ENCODE measurements at regions not wholly inside any gene's neighbourhood (a gene's known extent, or its start where the extent isn't known, plus 50 kb on each side); places are given as distances from the start of the nearest gene placed in this dataset.

DNA sequence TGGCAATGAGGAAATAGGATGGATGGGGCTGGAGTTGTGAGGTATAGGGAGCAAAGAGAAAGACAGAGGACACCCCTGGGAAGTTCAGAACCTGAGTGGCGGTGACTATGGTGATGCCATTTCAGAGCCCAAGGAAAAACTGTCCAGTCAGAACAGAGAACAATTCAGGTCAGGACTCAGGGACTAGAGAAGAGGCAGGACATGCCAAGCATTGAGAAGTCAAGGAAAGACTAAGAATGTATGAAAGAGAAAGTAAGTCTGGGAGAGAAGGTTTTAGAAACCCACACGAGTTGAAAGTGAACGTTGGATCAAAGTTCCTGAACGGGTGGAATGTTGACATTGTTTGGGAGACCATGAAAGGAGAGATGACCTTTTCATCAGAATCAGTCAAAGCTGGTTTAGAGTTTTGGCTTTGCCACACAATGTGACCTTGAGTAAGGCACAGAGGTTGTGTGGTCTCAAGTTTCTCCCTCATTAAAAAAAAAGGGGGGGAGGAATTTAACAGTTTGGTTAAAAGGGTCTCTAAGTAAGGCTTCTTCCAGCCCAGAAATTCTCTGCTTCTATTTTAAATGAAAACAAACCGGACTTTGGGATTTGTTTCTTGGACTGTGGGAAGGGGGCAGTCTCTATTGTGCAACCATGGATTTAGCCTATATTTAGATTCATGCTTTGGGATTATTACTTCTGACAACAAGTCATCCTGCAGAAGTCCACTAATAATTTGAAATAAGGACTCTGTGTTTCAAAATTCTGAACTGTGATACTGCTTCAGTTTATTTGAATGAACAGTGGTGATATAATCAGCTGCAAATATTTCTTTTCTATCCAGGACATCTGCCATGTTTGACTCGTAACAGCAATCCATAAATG, 315.9 kb upstream of the TBL1XR1 start:
- peak; percentile 57 for DNase-seq

DNA sequence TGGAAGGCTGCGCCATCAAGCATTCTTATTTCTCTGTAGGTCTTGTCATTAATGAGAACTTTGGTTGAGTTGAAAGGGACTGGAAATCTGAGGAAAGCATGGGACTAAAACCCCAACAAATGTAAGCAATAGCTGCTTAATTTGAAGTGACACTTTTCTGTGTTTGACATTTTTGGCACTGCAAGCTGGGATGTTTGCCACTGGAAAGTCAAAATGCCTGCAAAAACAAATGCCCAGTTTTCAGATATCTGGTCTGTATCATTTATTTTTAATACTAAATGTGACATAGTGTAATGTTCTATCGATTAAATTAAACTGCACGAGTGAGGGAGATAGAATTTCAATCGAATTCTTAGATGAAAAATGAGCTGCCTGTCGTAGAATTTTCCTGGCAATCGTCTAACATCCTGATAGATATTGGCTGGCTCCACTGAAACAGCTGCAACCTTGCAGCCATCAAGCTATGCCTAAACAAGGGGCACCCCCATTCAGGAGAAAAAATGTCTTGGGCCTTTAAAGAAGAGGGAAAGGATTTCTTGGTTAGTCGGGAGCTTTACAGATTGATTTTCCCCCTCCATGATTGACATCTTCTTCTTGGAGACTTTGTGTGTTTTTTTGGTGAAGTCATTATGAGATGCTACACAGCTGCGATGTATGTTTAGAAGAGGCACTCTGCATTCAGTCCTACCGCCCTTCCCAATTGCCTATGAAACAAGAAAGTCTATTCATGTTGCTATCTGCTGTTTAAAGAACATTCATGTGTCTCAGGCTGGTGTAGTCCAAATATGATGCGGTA, 316.7 kb upstream of the TBL1XR1 start:
- peak; percentile 61 for DNase-seq

DNA sequence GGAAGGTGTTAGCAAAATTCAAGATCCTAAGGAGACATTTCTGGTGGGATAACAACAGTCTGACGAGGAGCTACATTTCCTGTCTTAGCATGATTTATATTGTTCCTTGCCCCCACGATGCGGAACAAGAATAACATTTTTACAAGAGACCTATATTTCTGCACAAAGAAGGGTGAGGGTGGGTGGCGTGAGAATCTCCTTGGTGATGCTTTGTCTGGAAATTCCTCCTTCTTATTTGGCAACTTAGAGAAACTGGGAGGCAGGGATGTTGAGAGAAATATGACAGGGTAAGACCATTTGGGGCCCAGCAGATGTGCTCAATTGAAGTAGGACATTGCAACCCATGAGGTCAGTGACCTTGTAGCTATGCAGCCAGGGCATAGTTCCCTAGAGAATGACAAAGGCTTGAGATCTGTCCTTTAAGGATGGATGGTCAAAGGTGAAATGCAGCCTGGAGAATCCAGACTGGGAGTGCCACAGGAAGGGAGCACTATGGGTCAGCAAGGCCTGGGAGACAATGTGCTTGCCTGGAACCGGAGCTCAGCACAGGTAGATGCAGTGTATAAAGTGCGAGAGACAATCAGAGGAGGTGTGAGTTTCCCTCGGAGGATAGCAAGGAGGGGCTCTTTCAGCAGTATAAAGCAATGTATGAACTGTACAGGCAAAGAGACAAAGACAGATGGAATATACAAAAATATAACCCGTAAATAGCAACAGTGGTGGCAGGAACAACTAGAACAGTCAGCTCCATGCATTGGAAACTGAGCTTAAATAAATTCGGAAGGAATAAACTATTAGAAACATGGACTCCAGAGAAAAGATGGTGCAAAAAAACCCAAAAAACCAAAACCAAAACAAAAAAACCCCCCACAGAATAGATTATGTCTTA, 317.6 kb upstream of the TBL1XR1 start:
- no peak for DNase-seq

DNA sequence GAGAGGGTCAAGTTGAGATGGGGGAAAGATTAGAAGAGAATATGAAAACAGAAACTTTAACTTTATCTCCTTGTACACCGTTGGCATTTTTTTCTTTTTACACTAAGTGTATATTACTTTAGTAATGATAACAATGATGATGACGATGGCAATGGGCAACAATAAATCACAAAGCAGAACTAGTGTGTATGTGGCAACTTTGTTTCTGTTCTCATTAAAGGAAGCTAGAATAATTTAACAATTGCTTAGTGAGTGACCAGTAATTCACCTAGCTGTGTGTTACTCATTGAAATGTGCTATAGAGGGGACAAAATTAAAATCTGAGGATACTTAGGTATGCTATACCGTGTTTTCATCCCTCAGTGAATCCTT, 318.5 kb upstream of the TBL1XR1 start:
- DNase-seq, result no peak

DNA sequence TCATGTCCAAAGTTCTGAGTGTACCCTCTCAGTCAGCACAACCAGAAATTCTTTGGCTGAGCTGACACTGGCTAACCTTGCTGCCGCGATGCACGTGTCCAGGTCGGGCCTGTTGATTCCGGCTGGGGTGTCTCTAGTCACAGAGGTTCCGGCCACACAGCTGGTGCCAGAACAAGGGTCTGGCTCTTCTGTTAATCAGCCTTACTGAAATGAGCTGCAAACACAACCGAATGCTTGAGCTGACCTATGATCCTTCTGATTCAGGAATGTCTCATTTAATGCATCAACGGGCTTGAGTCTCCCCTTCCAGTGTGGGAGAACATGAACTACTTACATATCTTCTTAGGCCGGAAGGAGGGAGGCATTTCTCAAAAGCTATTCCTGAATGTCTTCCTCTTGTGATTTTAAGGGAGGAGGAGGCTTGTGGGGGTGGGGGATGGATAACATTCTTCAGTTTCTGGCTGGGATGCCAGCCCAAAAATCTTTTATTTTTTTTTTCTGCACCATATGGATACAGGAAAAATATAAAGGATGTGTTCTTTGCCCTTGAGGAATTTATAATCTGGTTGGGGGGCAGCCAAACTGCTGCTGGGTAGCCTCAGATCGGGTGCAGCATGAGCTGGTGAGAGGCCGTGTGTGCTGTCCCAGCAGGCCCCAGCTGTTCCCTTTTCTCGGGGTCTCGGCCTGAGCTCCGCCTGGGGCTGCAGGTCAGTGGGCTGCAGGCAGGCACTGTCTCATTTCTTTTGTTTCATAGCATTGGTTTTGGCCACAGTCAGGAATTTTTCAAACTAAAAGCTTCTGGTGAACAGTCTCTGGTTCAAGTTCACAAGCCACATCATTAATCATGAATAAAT, 319.1 kb upstream of the TBL1XR1 start:
- no peak for DNase-seq

DNA sequence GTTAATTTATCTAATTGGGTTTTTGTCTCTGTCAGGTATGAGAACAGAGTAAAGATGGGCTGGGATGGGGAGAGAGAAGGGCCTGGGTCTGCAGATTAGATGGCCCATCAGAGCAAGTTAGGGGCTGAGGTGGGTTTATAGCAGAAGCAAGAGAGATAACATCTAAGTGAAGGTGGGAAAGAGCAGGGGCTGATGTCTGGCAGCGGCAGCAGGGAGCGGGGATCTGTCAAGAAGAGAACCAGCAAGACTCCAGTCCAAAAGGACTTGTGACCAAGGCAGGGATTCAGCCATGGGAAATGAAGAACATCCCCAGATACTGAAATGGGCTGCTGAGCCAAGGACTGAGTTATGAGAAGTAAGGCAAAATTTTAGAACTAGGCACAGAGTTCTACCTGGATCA, 320.6 kb upstream of the TBL1XR1 start:
- DNase-seq, result no peak

DNA sequence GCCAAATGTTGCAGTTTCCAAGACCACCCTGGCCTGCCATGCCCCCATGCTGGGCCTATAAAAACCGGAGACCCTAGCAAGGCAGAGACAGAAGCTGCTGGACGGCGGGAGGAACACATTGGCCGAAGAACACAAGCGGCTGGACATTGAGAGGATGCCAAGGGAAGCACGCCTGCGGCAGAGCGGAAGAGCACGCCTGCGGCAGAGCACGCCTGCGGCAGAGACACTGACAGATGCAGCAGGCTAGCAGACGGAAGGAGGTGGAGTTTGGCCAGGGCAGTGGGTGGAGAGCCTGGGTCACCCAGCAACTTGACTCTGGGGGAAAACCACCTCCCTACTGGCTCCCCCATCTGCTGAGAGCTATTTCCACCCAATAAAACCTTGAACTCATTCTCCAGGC, 322.3 kb upstream of the TBL1XR1 start:
- no peak for DNase-seq

DNA sequence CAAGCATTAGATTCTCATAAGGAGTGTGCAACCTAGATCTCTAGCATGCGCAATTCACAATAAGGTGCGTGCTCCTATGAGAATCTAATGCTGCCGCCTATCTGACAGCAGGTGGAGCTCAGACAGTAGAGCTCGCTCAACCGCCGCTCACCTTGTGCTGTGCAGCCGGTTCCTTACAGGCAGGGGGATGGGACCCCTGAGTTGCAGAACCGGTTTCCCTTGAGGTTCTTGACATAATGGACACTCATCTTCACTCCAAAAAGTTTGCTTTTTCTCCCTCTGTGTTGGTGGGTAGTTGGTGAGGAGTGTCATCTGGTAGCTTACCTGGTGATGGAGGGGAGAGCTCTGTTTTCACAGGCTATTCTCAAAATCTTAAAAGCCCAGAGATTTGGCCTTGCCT, 324.0 kb upstream of the TBL1XR1 start:
- DNase-seq, result no peak

DNA sequence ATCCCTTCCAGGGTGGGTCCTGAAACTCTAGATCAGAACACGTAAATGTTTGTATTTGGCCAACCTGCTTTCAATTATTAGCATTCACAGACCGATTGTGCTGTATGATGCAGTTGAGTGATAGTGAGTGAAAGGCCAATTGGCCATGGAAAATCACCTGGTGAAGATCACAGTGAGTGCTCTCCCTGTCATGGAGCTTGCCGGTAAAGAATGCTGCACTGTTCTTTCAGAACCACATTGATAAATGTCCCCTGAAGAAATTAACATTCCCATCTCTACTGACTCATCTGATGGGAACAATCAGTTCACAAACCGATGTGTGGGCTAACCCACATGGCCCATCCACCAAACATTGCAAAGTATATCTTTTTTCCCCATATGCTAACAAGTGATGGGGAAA, 324.8 kb upstream of the TBL1XR1 start:
- no peak for DNase-seq

DNA sequence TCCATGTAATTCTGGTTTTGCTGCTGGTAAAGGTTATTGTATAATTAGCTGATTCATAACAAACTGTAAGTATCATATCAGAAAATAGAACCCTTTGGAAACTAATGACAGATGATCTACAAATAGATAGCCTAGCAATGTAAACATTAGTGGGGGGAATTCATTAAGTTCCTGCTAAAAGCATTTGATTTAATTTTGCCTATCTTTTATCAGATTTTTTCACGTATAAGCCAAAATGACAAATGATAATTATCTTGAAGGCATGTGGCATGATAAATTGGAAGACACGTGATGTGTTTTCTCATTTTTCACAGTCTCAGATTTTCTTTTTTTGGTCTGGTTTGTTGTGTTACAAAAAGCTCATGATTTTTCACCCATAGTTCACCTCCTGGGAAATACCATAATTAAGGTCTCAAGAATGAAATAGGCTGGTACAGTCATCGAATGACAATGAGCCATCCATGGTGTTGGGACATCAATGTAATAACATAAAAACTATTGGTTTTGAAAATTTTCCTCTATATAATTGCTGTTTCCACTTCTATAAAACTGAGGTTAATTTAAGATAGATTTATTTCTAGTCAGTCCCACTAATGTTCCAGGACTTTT, 325.9 kb upstream of the TBL1XR1 start:
- no peak for DNase-seq

DNA sequence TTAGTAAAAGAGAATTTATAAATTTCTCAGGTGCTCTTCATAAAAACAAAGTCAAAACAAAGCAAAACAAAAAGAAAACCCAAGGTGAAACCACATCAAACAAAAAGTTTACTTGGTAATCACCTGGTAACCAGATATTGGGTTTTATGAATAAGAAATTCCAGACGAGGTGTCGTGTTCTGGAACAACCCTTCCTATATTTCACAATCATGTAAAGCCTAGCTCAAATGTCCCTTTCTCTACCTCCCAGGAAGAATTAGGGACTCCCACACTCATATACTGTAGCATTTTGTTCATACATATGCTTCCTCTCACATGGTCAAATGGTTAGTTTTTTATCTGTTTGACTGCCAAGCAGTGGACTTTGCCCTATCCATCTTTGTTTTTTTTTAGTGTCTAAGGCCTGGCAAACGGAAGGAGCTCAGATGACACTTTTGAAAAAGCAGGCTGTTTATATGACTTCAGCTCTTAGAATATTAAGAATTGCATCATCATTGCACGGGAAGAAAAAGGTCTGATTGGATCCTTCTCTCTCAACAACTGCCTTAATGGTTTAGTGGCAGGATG, 326.7 kb upstream of the TBL1XR1 start:
- DNase-seq, result no peak

DNA sequence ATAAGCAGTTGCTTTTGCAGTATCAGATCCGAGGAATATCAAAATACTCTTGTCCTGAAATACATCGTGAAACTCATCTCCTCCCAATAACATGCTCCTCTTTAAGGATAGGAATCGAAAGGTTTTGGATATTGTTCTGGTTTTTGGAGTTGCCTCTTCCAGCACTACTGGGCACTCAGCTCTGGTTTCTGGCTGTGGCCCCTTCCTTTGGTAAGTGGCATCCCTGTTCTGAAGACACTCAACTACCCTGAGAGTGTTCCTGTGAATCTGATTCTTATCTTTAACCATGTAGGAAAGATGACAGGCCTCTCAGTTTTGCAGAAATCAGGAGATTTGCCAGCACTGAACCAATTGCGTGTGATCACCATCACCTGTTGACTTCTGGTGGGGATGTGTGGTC, 327.5 kb upstream of the TBL1XR1 start:
- DNase-seq, result no peak

DNA sequence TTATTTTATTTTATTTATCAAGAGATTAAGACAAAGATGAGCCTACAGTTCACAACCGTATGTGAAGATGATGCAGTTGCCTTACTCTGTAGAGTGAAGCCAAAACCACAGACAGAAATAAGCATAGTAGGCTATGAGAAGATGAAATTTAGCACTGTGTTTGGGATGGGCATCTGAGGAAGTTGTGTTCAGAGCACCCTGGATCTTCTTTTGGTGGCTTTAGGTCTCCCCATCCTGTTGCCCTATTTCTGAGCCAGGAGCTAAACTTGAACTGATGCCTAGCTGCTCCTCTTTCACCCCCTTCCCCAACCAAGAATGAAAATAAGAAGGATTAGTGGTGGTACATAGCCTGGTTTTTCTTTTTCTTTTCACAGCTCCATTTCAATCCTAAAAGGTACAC, 328.1 kb upstream of the TBL1XR1 start:
- no peak for DNase-seq

DNA sequence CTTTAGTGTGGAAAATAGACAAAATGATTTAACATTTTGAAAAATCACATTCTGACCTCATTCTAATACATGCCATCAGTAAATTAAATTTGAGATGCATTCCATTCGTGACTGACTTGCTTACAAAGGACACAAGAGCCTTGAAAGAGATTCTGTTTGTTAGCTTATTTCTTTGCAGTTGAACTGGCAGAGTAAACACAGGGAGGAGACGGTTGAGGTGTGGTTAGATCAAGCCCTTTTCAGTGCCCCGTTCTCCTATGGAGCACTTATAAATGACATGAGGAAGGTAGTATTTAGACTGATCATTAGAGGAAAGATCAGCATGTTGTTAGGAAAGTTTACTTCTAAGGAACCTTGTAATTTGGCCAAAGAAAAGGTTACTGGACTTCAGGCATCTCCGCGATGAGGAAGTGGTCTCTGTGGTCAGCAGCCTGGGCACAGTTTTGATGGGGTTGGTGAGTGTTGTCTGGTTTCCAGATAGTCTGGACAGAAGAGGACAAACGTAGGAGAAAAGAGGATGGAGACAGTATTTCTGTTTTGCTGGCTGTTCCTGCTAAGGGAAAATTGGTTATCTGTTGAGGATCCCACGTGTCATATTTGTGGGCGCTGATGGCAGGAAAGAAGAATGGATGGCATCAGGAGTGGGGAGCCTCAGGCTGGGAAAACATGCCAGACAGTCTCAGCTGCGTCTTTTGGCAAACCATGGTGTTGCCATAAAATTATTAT, 328.9 kb upstream of the TBL1XR1 start:
- no peak for DNase-seq

DNA sequence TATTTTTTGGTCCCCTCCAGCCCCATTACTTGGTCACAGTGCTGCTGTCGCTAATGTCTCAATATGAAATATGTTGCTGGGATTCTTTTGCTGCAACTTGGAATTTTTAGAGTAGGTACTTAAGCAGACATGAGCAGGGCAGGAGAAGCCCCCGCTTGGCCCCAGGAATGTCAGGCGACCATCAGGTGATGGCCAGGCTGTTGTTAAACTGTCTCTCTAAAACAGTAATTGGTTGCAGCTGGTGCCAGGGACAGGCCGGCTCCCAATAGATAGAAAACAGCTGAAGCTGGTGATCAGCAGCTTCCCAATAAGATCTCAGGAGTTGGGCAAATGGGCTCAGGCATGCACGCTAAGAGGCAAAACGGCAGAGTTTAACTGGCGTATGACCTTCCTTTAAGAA, 329.9 kb upstream of the TBL1XR1 start:
- no peak for DNase-seq

DNA sequence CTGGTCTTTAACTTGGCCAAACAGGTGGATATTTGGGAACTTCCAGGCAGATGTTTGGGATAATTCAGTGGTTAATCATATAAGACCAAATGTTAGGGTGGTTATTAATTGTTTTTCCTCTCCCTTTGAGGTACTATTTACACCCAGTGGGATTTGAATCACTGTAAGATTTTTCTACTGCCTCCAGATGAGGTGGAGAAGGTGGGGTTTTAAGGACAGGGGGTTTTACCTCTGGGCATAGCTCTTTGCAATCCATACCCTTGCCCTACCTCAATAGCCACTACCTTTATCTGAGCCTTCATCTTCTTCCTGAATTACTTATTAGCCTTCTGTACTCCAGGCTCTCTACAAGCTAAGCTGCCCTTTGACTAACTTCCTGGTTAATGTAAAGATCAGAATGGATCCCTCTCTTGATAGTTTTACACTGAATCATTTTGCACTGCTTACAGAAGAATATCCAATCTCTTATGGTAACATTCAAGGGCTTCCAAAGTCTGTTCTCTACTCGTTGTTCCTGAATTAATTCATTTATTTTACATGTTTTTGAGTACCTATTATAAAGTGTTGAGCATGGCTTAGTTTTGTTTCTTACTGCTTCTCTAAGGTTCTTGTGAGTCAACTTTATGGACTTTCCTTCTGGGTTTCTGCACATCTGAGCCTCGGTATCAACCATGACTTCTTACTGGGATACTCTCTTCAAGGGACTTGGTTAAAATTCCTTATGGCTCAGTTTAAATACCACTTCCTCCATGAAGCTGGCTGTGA, 331.2 kb upstream of the TBL1XR1 start:
- DNase-seq, result no peak

DNA sequence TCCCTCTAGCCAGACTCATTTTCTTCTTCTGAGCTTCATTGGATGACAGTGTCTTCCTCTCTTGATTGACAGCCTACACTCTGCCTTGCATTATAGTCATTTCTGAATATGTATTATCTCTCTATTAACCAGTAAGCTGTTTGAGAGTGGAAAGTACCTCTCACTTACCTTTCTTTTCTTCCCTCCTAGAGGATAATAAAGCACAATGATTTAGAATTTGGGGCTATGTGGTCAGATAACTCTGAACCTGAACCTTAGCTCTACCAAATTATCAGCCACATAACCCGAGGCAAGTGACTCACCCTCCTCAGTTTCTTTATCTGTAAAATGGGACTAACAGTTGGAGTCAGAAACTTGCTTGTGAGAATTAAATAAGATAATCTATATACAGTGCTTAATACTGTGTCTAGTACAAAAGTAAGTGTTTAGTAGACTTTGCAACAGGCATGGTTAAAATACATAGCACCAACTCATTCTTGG, 331.8 kb upstream of the TBL1XR1 start:
- no peak for DNase-seq

DNA sequence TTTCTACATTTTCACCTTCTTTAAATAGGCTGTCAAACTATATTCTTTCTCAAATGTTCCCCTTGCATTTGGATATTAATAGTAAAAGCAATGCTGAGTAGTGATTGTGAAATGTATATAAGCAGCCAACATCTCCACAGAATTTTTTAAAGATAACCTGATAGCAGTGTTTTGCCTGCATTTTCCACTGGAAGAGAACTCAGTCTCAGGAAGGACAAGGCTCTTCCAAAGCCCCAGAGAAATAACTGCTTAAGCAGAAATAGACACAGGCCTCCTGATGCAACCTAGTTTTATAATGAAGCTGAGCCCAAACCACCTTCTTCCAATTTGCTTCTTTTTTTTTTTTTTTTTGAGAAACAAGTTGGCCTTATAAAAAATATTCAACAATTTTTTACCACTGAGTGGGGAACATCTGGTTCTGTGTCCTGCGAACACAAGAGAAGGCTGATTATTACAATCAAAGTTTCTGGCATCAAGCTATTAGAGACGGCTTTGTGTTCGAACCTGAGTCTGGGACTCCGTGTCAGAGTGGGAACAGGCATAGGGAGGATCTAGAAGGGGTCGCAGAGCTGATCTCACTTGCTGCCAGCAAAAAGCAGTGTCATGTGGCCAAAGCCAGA, 332.5 kb upstream of the TBL1XR1 start:
- peak; percentile 56 for DNase-seq
